GM19025 (cell line): ENCODE measurements at regions not wholly inside any gene's neighbourhood (a gene's known extent, or its start where the extent isn't known, plus 50 kb on each side); places are given as distances from the start of the nearest gene placed in this dataset.
"Not testable (repeated sequence)": the region's sequence is repeated elsewhere in the genome, so short reads cannot be mapped to it uniquely, and the experiment has no call there.

Source experiments
- ATAC-seq: cut with Tn5 transposase; IDR thresholded peaks from one replicate; pipeline ENCODE4 v1.9.1; 2021; ENCODE audit warnings: mild to moderate bottlenecking, low read depth, moderate library complexity; ENCODE audit not compliant: unreplicated experiment

- no peak for ATAC-seq
Measured at GRCh38 chr3:20752416-20752815, 566.4 kb upstream of the SGO1 start.

- ATAC-seq, result no peak
Measured at GRCh38 chr3:20751296-20751695, 565.3 kb upstream of the SGO1 start.

GRCh38 chr3:20747741-20748140, 561.7 kb upstream of the SGO1 start:
- ATAC-seq, result no peak

- ATAC-seq, result no peak
Measured at GRCh38 chr3:20743553-20744321, 557.7 kb upstream of the SGO1 start.

GRCh38 chr3:20742903-20743552, 557.0 kb upstream of the SGO1 start:
- no peak for ATAC-seq

GRCh38 chr3:20741381-20741780, 555.4 kb upstream of the SGO1 start:
- no peak for ATAC-seq

- ATAC-seq, result no peak
Measured at GRCh38 chr3:20739814-20740213, 553.8 kb upstream of the SGO1 start.

GRCh38 chr3:20736287-20736852, 550.4 kb upstream of the SGO1 start:
- no peak for ATAC-seq

GRCh38 chr3:20729185-20729584, 543.2 kb upstream of the SGO1 start:
- no peak for ATAC-seq

GRCh38 chr3:20726786-20727185, 540.8 kb upstream of the SGO1 start:
- no peak for ATAC-seq

- no peak for ATAC-seq
Measured at GRCh38 chr3:20724241-20724640, 538.2 kb upstream of the SGO1 start.

- not testable (repeated sequence) for ATAC-seq
Measured at GRCh38 chr3:20716425-20716824, 530.4 kb upstream of the SGO1 start.

GRCh38 chr3:20701641-20702040, 515.6 kb upstream of the SGO1 start:
- no peak for ATAC-seq

- no peak for ATAC-seq
Measured at GRCh38 chr3:20700714-20701113, 514.7 kb upstream of the SGO1 start.

- no peak for ATAC-seq
Measured at GRCh38 chr3:20698896-20699295, 512.9 kb upstream of the SGO1 start.

GRCh38 chr3:20696388-20697150, 510.6 kb upstream of the SGO1 start:
- no peak for ATAC-seq

- no peak for ATAC-seq
Measured at GRCh38 chr3:20692675-20693074, 506.7 kb upstream of the SGO1 start.

- ATAC-seq, result no peak
Measured at GRCh38 chr3:20683910-20684309, 497.9 kb upstream of the SGO1 start.

- ATAC-seq, result no peak
Measured at GRCh38 chr3:20682573-20682972, 496.6 kb upstream of the SGO1 start.

GRCh38 chr3:20680990-20681628, 495.1 kb upstream of the SGO1 start:
- ATAC-seq, result no peak

- ATAC-seq, result no peak
Measured at GRCh38 chr3:20673866-20674265, 487.9 kb upstream of the SGO1 start.
